ENCODE measurements at regions not wholly inside any gene's neighbourhood (a gene's known extent, or its start where the extent isn't known, plus 50 kb on each side); places are given as distances from the start of the nearest gene placed in this dataset.

- no peak for DNase-seq
Measured at GRCh38 chr3:14273901-14274611, 95.4 kb downstream of the LSM3 start.

GRCh38 chr3:14274612-14274936 lies 96.0 kb downstream of the LSM3 start:
- no peak for DNase-seq

- no peak for DNase-seq
Measured at GRCh38 chr3:14274999-14275961, 96.7 kb downstream of the LSM3 start.

GRCh38 chr3:14275962-14276909 lies 97.6 kb downstream of the LSM3 start:
- no peak for DNase-seq

- DNase-seq, result no peak
Measured at GRCh38 chr3:14277557-14277956, 98.9 kb downstream of the LSM3 start.

GRCh38 chr3:14278265-14278798 lies 99.7 kb downstream of the LSM3 start:
- DNase-seq, result no peak

GRCh38 chr3:14278799-14279625 lies 100.4 kb downstream of the LSM3 start:
- no peak for DNase-seq

GRCh38 chr3:14279626-14280061 lies 101.0 kb downstream of the LSM3 start:
- DNase-seq, result no peak

GRCh38 chr3:14280326-14280725 lies 101.7 kb downstream of the LSM3 start:
- no peak for DNase-seq

- DNase-seq, result no peak
Measured at GRCh38 chr3:14281053-14281452, 102.4 kb downstream of the LSM3 start.

- no peak for DNase-seq
Measured at GRCh38 chr3:14282001-14282705, 103.5 kb downstream of the LSM3 start.

GRCh38 chr3:14282706-14283075 lies 104.1 kb downstream of the LSM3 start:
- no peak for DNase-seq

- no peak for DNase-seq
Measured at GRCh38 chr3:14283092-14283812, 104.6 kb downstream of the LSM3 start.

GRCh38 chr3:14283813-14284438 lies 105.3 kb downstream of the LSM3 start:
- no peak for DNase-seq

GRCh38 chr3:14284694-14285547 lies 106.3 kb downstream of the LSM3 start:
- no peak for DNase-seq

GRCh38 chr3:14285548-14285925 lies 106.9 kb downstream of the LSM3 start:
- DNase-seq, result no peak

- no peak for DNase-seq
Measured at GRCh38 chr3:14286887-14287500, 108.4 kb downstream of the LSM3 start.

GRCh38 chr3:14288177-14288788 lies 109.7 kb downstream of the LSM3 start:
- no peak for DNase-seq

All from NCI-H1436 treated with DMSO at 0.1 percent for 48 hours (cell line).